Stomach (tissue), 4 donors: ENCODE measurements at regions not wholly inside any gene's neighbourhood (a gene's known extent, or its start where the extent isn't known, plus 50 kb on each side); places are given as distances from the start of the nearest gene placed in this dataset.

Experiments used
- CTCF ChIP-seq, 7 experiments: fragments of 450-650 bp in 4 of 7; fragments of 200-600 bp in 3 of 7; sonication (generic) in 3 of 7; IDR thresholded peaks; one replicate each; pipeline ENCODE4 v1.5.1; 2016 to 2019; ENCODE audit warnings: antibody characterized with exemption in 7 of 7, control low read depth in 2 of 7, mild to moderate bottlenecking in 1 of 7
- POLR2A ChIP-seq, 4 donors: fragments of 450-650 bp; IDR thresholded peaks; one replicate each; pipeline ENCODE4 v1.6.1; 2016; ENCODE audit warnings: antibody characterized with exemption in 4 of 4, control low read depth in 2 of 4, mild to moderate bottlenecking in 1 of 4, moderate library complexity in 1 of 4
- POLR2AphosphoS5 ChIP-seq, 3 donors: sonication (generic); formaldehyde crosslinking; IDR thresholded peaks; one replicate each; pipeline ENCODE4 v1.6.1; 2016; ENCODE audit warnings: antibody characterized with exemption in 3 of 3

DNA sequence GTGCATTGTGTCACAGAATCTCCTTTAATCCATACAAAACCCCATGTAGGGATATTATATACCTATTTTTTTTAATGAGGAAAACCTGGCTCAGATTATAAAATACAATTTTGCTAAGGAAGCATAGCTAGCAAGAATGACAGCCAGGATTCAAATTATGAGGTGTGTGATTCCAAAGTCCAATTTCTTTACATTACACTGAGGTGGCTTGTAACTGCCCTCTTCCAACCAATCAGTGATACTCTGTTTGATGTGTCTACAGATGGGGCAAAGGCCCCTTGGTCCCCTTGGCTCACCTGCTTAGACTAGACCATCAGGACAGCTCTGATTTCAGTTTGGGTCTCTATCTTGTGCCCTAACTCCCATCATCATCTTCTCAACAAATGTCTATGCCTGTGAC lies 120.3 kb upstream of the ADAMTS9 start:
- TF ChIP-seq POLR2AphosphoS5 (IDR thresholded peaks at IDR 0.05): no peak
- no peak for TF ChIP-seq CTCF (IDR thresholded peaks at IDR 0.05)
- TF ChIP-seq POLR2A (IDR thresholded peaks at IDR 0.05): no peak
